HG03175 (cell line): ENCODE measurements at regions not wholly inside any gene's neighbourhood (a gene's known extent, or its start where the extent isn't known, plus 50 kb on each side); places are given as distances from the start of the nearest gene placed in this dataset.
A peak's percentile ranks its signal among the peaks of the same experiment; 100 is the strongest.

Experiments
- ATAC-seq: cut with Tn5 transposase; IDR thresholded peaks from one replicate; pipeline ENCODE4 v1.9.1; 2021; ENCODE audit warnings: mild to moderate bottlenecking, moderate library complexity; ENCODE audit not compliant: unreplicated experiment

- ATAC-seq: no peak
Observed at GRCh38 chrX:39850630-39851152, 247.1 kb downstream of the BCOR start.

GRCh38 chrX:39851745-39852455 lies 245.9 kb downstream of the BCOR start:
- no peak for ATAC-seq

- no peak for ATAC-seq
Observed at GRCh38 chrX:39852491-39852890, 245.3 kb downstream of the BCOR start.

- no peak for ATAC-seq
Observed at GRCh38 chrX:39853417-39854030, 244.2 kb downstream of the BCOR start.

GRCh38 chrX:39854772-39855747 lies 242.7 kb downstream of the BCOR start:
- ATAC-seq: peak; percentile 80

- peak; percentile 51 for ATAC-seq
Observed at GRCh38 chrX:39855748-39856129, 242.0 kb downstream of the BCOR start.

GRCh38 chrX:39856472-39857121 lies 241.2 kb downstream of the BCOR start:
- ATAC-seq: no peak

- ATAC-seq: no peak
Observed at GRCh38 chrX:39857780-39858179, 240.0 kb downstream of the BCOR start.

GRCh38 chrX:39859991-39860861 lies 237.5 kb downstream of the BCOR start:
- peak; percentile 76 for ATAC-seq

- no peak for ATAC-seq
Observed at GRCh38 chrX:39862963-39863362, 234.8 kb downstream of the BCOR start.

- ATAC-seq: no peak
Observed at GRCh38 chrX:39866229-39866628, 231.5 kb downstream of the BCOR start.

GRCh38 chrX:39869846-39870601 lies 227.7 kb downstream of the BCOR start:
- ATAC-seq: no peak

- ATAC-seq: no peak
Observed at GRCh38 chrX:39871648-39872047, 226.1 kb downstream of the BCOR start.

GRCh38 chrX:39873117-39873516 lies 224.6 kb downstream of the BCOR start:
- ATAC-seq: no peak

GRCh38 chrX:39874202-39874816 lies 223.4 kb downstream of the BCOR start:
- peak; percentile 96 for ATAC-seq

- ATAC-seq: no peak
Observed at GRCh38 chrX:39875834-39876628, 221.7 kb downstream of the BCOR start.

- ATAC-seq: no peak
Observed at GRCh38 chrX:39877905-39878304, 219.9 kb downstream of the BCOR start.

GRCh38 chrX:39883666-39884065 lies 214.1 kb downstream of the BCOR start:
- ATAC-seq: no peak
